GM23338 (cell line): ENCODE measurements at regions not wholly inside any gene's neighbourhood (a gene's known extent, or its start where the extent isn't known, plus 50 kb on each side); places are given as distances from the start of the nearest gene placed in this dataset.

Experiments used
- CTCF ChIP-seq, 2 experiments: fragments of 200-600 bp in 1 of 2; sonication (generic) in 1 of 2; conservative IDR thresholded peaks; 2 replicates each; pipeline versions ENCODE4 v1.5.1 to v1.6.1; 2016 to 2017; ENCODE audit warnings: antibody characterized with exemption in 2 of 2, low read depth in 2 of 2, mild to moderate bottlenecking in 2 of 2, moderate library complexity in 1 of 2
- EZH2 ChIP-seq: fragments of 200-600 bp; sonication (generic); IDR thresholded peaks from one replicate; pipeline ENCODE4 v1.8.0; 2017; ENCODE audit warnings: antibody characterized with exemption, mild to moderate bottlenecking, low read depth; ENCODE audit not compliant: unreplicated experiment
- EZH2phosphoT487 ChIP-seq: fragments of 200-600 bp; sonication (generic); IDR thresholded peaks from one replicate; pipeline ENCODE4 v1.8.1; 2018; ENCODE audit warnings: antibody characterized with exemption; ENCODE audit not compliant: unreplicated experiment
- NANOG ChIP-seq: IDR thresholded peaks from 2 replicates; pipeline ENCODE4 v1.6.1; 2016; ENCODE audit warnings: antibody characterized with exemption, borderline replicate concordance

- TF ChIP-seq CTCF (conservative IDR thresholded peaks at IDR 0.05; ENCODE audit: low read depth in 2 of 2) (no peak), NANOG (no peak), EZH2phosphoT487 (no peak), EZH2 (no peak)
Measured at GRCh38 chr2:58665154-58665553, 424.0 kb upstream of the FANCL start.
